ENCODE measurements at regions not wholly inside any gene's neighbourhood (a gene's known extent, or its start where the extent isn't known, plus 50 kb on each side); places are given as distances from the start of the nearest gene placed in this dataset.

DNA sequence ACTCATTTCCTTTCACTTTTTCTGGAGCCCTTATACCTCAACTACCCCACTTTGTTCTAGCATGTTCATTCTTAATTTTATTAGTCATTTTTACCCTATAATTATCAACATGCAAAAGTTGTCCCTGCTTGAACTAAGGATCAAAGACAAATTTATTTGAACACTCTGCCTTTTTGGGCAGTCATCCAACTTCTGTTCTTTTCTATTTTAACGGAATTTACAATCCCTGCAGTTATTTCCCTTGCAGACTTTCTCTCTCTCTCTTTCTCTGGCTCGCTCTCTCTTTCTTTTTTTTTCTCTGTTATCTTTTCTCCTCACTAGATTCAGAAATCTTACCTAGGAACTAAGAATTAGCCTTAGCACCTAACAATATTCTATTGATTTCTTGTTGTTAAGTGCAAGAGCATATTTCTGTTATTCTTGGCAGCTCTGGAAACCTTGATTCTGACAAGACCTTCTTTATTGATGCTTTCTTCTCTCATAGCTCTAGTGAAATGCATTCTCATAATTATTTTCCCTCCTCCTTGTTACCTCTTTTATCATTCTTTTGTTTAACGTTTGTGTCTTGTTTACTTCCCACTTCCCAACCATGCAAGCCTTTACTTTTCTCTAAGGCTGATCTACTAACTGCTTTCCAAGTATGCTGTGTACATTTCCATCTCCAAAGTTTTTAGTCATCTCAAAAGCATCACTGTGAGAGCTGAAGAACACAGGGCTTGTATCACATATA is 951.6 kb downstream of the DIPK2A start:
- Histone ChIP-seq H3K4me1 (ENCODE audit: insufficient read depth, low read length) (no peaks in the 10 kb centered on the region), H3K27me3 (ENCODE audit: control insufficient read depth in 1 of 2, insufficient read depth in 2 of 2, low read length in 2 of 2) (no peaks in the 10 kb centered on the region), H3K9me3 (ENCODE audit: control insufficient read depth in 1 of 2, insufficient read depth in 1 of 2, low read length in 2 of 2) (peaks cover 0 to 5% of the 10 kb centered on the region in 2 experiments), H3K36me3 (ENCODE audit: insufficient read depth, low read length) (no peaks in the 10 kb centered on the region), H3K4me3 (ENCODE audit: low read length) (no peak overlapping the region), H3K27ac (ENCODE audit: low read depth in 1 of 2, low read length in 2 of 2) (no peak overlapping the region)
- TF ChIP-seq, protein P1, sequence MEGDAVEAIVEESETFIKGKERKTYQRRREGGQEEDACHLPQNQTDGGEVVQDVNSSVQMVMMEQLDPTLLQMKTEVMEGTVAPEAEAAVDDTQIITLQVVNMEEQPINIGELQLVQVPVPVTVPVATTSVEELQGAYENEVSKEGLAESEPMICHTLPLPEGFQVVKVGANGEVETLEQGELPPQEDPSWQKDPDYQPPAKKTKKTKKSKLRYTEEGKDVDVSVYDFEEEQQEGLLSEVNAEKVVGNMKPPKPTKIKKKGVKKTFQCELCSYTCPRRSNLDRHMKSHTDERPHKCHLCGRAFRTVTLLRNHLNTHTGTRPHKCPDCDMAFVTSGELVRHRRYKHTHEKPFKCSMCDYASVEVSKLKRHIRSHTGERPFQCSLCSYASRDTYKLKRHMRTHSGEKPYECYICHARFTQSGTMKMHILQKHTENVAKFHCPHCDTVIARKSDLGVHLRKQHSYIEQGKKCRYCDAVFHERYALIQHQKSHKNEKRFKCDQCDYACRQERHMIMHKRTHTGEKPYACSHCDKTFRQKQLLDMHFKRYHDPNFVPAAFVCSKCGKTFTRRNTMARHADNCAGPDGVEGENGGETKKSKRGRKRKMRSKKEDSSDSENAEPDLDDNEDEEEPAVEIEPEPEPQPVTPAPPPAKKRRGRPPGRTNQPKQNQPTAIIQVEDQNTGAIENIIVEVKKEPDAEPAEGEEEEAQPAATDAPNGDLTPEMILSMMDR (IDR thresholded peaks at IDR 0.05), result no peak
- DNase-seq (no peak), ATAC-seq (ENCODE audit: poor library complexity) (no peak)
- ChIA-PET CTCF (no interaction called here), POLR2A (no interaction called here)
- Mint-ChIP-seq H3K27ac (no peak overlapping the region), H3K27me3 (no peaks in the 10 kb centered on the region), H3K36me3 (ENCODE audit: low read depth) (no peaks in the 10 kb centered on the region), H3K4me1 (ENCODE audit: low read depth) (no peaks in the 10 kb centered on the region), H3K9me3 (peaks cover 5% of the 10 kb centered on the region), H3K4me3 (no peak overlapping the region)
- intact Hi-C loops (cut with DNase I, micrococcal nuclease), result no loop called here

DNA sequence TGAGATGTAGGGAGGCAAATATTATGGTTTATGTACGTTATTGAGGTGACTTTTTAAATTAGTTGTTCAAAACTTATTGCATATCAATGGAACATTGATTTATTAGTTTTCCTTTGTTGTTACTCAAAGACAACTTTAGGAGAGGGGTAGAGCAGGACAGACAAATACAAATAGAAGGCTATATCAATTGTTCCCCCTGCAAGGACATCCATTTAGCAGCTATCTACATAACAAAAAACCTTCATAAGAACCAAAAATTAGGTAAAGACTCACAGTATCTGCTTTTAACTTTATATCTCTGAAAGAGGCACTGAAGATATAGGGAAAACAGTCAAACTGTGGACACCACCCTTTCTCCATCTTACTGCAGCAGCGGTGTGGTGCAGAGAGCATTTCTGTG is 958.8 kb downstream of the DIPK2A start:
- no peak overlapping the region for H3K27ac Mint-ChIP-seq
- ATAC-seq (ENCODE audit: poor library complexity) (no peak), DNase-seq (no peak)
- intact Hi-C loops (cut with DNase I, micrococcal nuclease), result no loop called here
- peaks cover 0 to 5% of the 10 kb centered on the region in 2 experiments for H3K9me3 ChIP-seq (ENCODE audit: control insufficient read depth in 1 of 2, insufficient read depth in 1 of 2, low read length in 2 of 2)
- POLR2A ChIA-PET, result no interaction called here
- H3K4me3 ChIP-seq (ENCODE audit: low read length), result no peak overlapping the region
- H3K4me3 Mint-ChIP-seq, result no peak overlapping the region
- no peaks in the 10 kb centered on the region for H3K27me3 ChIP-seq (ENCODE audit: control insufficient read depth in 1 of 2, insufficient read depth in 2 of 2, low read length in 2 of 2)
- peaks cover 2% of the 10 kb centered on the region for H3K9me3 Mint-ChIP-seq
- no peaks in the 10 kb centered on the region for H3K4me1 Mint-ChIP-seq (ENCODE audit: low read depth)
- TF ChIP-seq, protein P1 (IDR thresholded peaks at IDR 0.05), result no peak
- no peaks in the 10 kb centered on the region for H3K36me3 ChIP-seq (ENCODE audit: insufficient read depth, low read length)
- H3K27ac ChIP-seq (ENCODE audit: low read depth in 1 of 2, low read length in 2 of 2), result no peak overlapping the region
- no peaks in the 10 kb centered on the region for H3K36me3 Mint-ChIP-seq (ENCODE audit: low read depth)
- H3K27me3 Mint-ChIP-seq, result no peaks in the 10 kb centered on the region
- CTCF ChIA-PET, result no interaction called here
- no peaks in the 10 kb centered on the region for H3K4me1 ChIP-seq (ENCODE audit: insufficient read depth, low read length)

- ChIA-PET POLR2A (no interaction called here), CTCF (no interaction called here)
- Mint-ChIP-seq H3K36me3 (ENCODE audit: low read depth) (no peaks in the 10 kb centered on the region), H3K27me3 (no peaks in the 10 kb centered on the region), H3K4me1 (ENCODE audit: low read depth) (no peaks in the 10 kb centered on the region), H3K9me3 (peaks cover 2% of the 10 kb centered on the region), H3K4me3 (no peak overlapping the region), H3K27ac (no peak overlapping the region)
- H3K9me3 ChIP-seq (ENCODE audit: control insufficient read depth in 1 of 2, insufficient read depth in 1 of 2, low read length in 2 of 2), result peaks cover 0 to 5% of the 10 kb centered on the region in 2 experiments
- ATAC-seq (ENCODE audit: poor library complexity) (no peak), DNase-seq (no peak)
- H3K36me3 ChIP-seq (ENCODE audit: insufficient read depth, low read length), result no peaks in the 10 kb centered on the region
- H3K27me3 ChIP-seq (ENCODE audit: control insufficient read depth in 1 of 2, insufficient read depth in 2 of 2, low read length in 2 of 2), result no peaks in the 10 kb centered on the region
- H3K4me1 ChIP-seq (ENCODE audit: insufficient read depth, low read length), result no peaks in the 10 kb centered on the region
- H3K4me3 ChIP-seq (ENCODE audit: low read length), result no peak overlapping the region
- TF ChIP-seq, protein P1 (IDR thresholded peaks at IDR 0.05), result no peak
- no peak overlapping the region for H3K27ac ChIP-seq (ENCODE audit: low read depth in 1 of 2, low read length in 2 of 2)
- intact Hi-C loops (cut with DNase I, micrococcal nuclease), result no loop called here
Measured at GRCh38 chr3:144931590-144931989, 960.0 kb downstream of the DIPK2A start.
